Naive thymus-derived CD4-positive, alpha-beta T cell (primary cell): ENCODE measurements at regions not wholly inside any gene's neighbourhood (a gene's known extent, or its start where the extent isn't known, plus 50 kb on each side); places are given as distances from the start of the nearest gene placed in this dataset.

Experiments used
- ATAC-seq: fragments of 150-1000 bp; cut with Tn5 transposase; 2 replicates; pipeline ENCODE4 v1.10.0; 2021; ENCODE audit warnings: mild to moderate bottlenecking, moderate library complexity
- CTCF ChIA-PET: fragments of 350-600 bp; sonication (Branson Sonifier 250); formaldehyde crosslinking; loops from one replicate; lab custom pipeline; 2021; ENCODE audit warnings: antibody characterized with exemption; lab: Charles Lee
- POLR2A ChIA-PET: fragments of 350-600 bp; sonication (Branson Sonifier 250); formaldehyde crosslinking; loops from one replicate; lab custom pipeline; 2021; ENCODE audit warnings: antibody characterized with exemption, inconsistent platforms; lab: Charles Lee
- DNase-seq, 9 donors: peaks; one replicate each; pipeline versions ENCODE4 v3.0.0 to v3.0.0-alpha.2; 2020 to 2022; ENCODE audit warnings: mixed read lengths in 1 of 9
- H3K27ac ChIP-seq: one replicate; pipeline ENCODE4 v1.7.0; 2013; ENCODE audit warnings: mild to moderate bottlenecking, low read depth, low read length, moderate library complexity
- H3K27me3 ChIP-seq, 2 donors: one replicate each; pipeline ENCODE4 v1.7.0; 2013; ENCODE audit warnings: low read length in 2 of 2, mild to moderate bottlenecking in 2 of 2, moderate library complexity in 2 of 2; ENCODE audit not compliant: control insufficient read depth in 2 of 2, insufficient read depth in 2 of 2
- H3K36me3 ChIP-seq, 3 experiments: 1 replicate in 2 of 3; 2 replicates in 1 of 3; pipeline ENCODE4 v1.7.0; 2013; ENCODE audit warnings: low read length in 3 of 3, mild to moderate bottlenecking in 3 of 3, moderate library complexity in 1 of 3; ENCODE audit not compliant: insufficient read depth in 3 of 3, control insufficient read depth in 2 of 3
- H3K4me1 ChIP-seq, 2 donors: one replicate each; pipeline ENCODE4 v1.7.0; 2013; ENCODE audit warnings: low read length in 2 of 2, mild to moderate bottlenecking in 2 of 2, moderate library complexity in 1 of 2; ENCODE audit not compliant: control insufficient read depth in 2 of 2, insufficient read depth in 2 of 2
- H3K4me3 ChIP-seq: 2 replicates; pipeline ENCODE4 v1.7.0; 2013; ENCODE audit warnings: mild to moderate bottlenecking, low read length
- H3K9me3 ChIP-seq, 3 experiments: 1 replicate in 2 of 3; 2 replicates in 1 of 3; pipeline ENCODE4 v1.7.0; 2013; ENCODE audit warnings: low read length in 3 of 3; ENCODE audit not compliant: control insufficient read depth in 2 of 3
- H3K27ac Mint-ChIP-seq, 9 donors: one replicate each; pipeline ENCODE4 v1.8.0; 2020 to 2022; ENCODE audit warnings: mixed read lengths in 9 of 9, mild to moderate bottlenecking in 8 of 9, moderate library complexity in 5 of 9, inconsistent platforms in 2 of 9
- H3K27me3 Mint-ChIP-seq, 5 donors: one replicate each; pipeline ENCODE4 v1.8.0; 2021 to 2022; ENCODE audit warnings: mixed read lengths in 5 of 5, mild to moderate bottlenecking in 1 of 5
- H3K36me3 Mint-ChIP-seq, 5 donors: one replicate each; pipeline ENCODE4 v1.8.0; 2020 to 2022; ENCODE audit warnings: mixed read lengths in 5 of 5, mild to moderate bottlenecking in 3 of 5, inconsistent platforms in 1 of 5
- H3K4me1 Mint-ChIP-seq, 7 donors: one replicate each; pipeline ENCODE4 v1.8.0; 2020 to 2022; ENCODE audit warnings: mixed read lengths in 7 of 7, mild to moderate bottlenecking in 3 of 7, inconsistent platforms in 1 of 7
- H3K4me3 Mint-ChIP-seq, 10 donors: one replicate each; pipeline ENCODE4 v1.8.0; 2020 to 2022; ENCODE audit warnings: mild to moderate bottlenecking in 10 of 10, mixed read lengths in 10 of 10, moderate library complexity in 6 of 10, inconsistent platforms in 2 of 10
- H3K9me3 Mint-ChIP-seq, 11 donors: one replicate each; pipeline ENCODE4 v1.8.0; 2020 to 2022; ENCODE audit warnings: mixed read lengths in 11 of 11, mild to moderate bottlenecking in 4 of 11, inconsistent platforms in 1 of 11, moderate library complexity in 1 of 11
- intact Hi-C, 2 donors: fragments of 100-400 bp; cut with micrococcal nuclease; formaldehyde crosslinking; loops; one replicate each; pipeline ENCODE4 v1.15.1; 2023

GRCh38 chr4:146998157-146998556 is 52.5 kb upstream of the TTC29 start:
- Histone ChIP-seq H3K4me1 (no peaks in the 10 kb centered on the region), H3K9me3 (no peaks in the 10 kb centered on the region), H3K36me3 (no peaks in the 10 kb centered on the region), H3K4me3 (no peak overlapping the region), H3K27me3 (no peaks in the 10 kb centered on the region), H3K27ac (no peak overlapping the region)
- H3K4me3 Mint-ChIP-seq: no peak overlapping the region
- H3K27ac Mint-ChIP-seq: no peak overlapping the region
- CTCF ChIA-PET: no interaction called here
- no peak for ATAC-seq
- peaks cover 0 to 22% (median 15%) of the 10 kb centered on the region in 5 donors for H3K27me3 Mint-ChIP-seq
- no peaks in the 10 kb centered on the region for H3K36me3 Mint-ChIP-seq
- H3K9me3 Mint-ChIP-seq: peaks cover 0 to 20% (median 3%) of the 10 kb centered on the region in 11 donors
- no peak for DNase-seq
- H3K4me1 Mint-ChIP-seq: no peaks in the 10 kb centered on the region
- POLR2A ChIA-PET: no interaction called here
- intact Hi-C loops: no loop called here

GRCh38 chr4:147003956-147004809 is 58.5 kb upstream of the TTC29 start:
- no peaks in the 10 kb centered on the region for H3K4me1 ChIP-seq
- POLR2A ChIA-PET: no interaction called here
- Mint-ChIP-seq H3K4me1 (no peaks in the 10 kb centered on the region), H3K9me3 (no peaks in the 10 kb centered on the region), H3K27me3 (peaks cover 0 to 15% (median 10%) of the 10 kb centered on the region in 5 donors), H3K36me3 (no peaks in the 10 kb centered on the region), H3K27ac (no peak overlapping the region), H3K4me3 (no peak overlapping the region)
- ATAC-seq (no peak), DNase-seq (no peak)
- no peaks in the 10 kb centered on the region for H3K27me3 ChIP-seq
- no peak overlapping the region for H3K4me3 ChIP-seq
- no peak overlapping the region for H3K27ac ChIP-seq
- intact Hi-C loops: no loop called here
- no peaks in the 10 kb centered on the region for H3K36me3 ChIP-seq
- CTCF ChIA-PET: no interaction called here
- H3K9me3 ChIP-seq: no peaks in the 10 kb centered on the region

DNA sequence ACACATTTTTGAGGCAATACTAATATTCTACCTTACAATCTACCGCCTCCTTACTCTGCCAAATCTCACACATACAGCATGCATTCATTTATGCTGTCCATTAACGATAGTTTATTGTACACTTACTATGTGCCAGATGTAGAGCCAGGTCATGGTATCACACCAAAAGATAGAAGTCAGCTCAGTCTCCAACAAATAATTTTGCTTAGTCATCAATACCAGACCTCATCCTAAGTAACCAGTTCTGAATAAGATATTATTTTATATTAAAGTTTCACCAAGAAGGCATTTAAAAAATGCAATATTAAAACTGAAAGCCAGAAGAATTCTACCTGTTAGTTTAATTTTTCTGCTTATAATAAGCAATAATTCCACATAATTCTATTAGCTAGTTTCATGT is 60.6 kb upstream of the TTC29 start:
- H3K4me3 ChIP-seq: no peak overlapping the region
- H3K27me3 ChIP-seq: no peaks in the 10 kb centered on the region
- Mint-ChIP-seq H3K27me3 (peaks cover 0 to 15% (median 9%) of the 10 kb centered on the region in 5 donors), H3K4me1 (no peaks in the 10 kb centered on the region), H3K4me3 (no peak overlapping the region), H3K27ac (no peak overlapping the region), H3K9me3 (no peaks in the 10 kb centered on the region), H3K36me3 (no peaks in the 10 kb centered on the region)
- DNase-seq (no peak), ATAC-seq (no peak)
- ChIA-PET CTCF (no interaction called here), POLR2A (interaction anchor here (0.6 kb wide), 1 partner anchor 584 kb away, joined by 9 read pairs; no protein-coding TSS in a partner anchor)
- H3K9me3 ChIP-seq: no peaks in the 10 kb centered on the region
- H3K4me1 ChIP-seq: no peaks in the 10 kb centered on the region
- no peak overlapping the region for H3K27ac ChIP-seq
- H3K36me3 ChIP-seq: no peaks in the 10 kb centered on the region
- intact Hi-C loops: no loop called here

DNA sequence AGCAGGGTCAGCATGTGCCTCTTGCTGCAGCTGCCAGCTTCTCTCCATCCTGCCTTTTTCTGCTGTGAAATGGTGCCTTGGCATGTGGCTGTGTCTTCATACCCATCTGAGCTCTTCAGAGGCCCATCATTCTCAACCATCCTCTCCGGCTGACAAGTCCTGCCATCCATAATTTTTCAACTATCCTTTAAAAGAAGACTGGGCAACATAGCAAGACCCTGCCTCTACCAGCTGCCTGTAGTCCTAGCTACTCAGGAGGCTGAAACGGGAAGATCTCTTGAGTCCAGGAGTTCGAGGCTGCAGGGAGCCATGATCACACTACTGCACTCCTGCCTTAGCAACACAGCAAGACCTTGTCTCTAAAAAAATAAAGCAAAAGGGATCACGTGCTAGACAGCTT is 64.2 kb upstream of the TTC29 start:
- Mint-ChIP-seq H3K4me3 (no peak overlapping the region), H3K4me1 (no peaks in the 10 kb centered on the region), H3K27ac (no peak overlapping the region), H3K27me3 (peaks cover 0 to 8% (median 2%) of the 10 kb centered on the region in 5 donors), H3K9me3 (no peaks in the 10 kb centered on the region), H3K36me3 (no peaks in the 10 kb centered on the region)
- ChIA-PET POLR2A (no interaction called here), CTCF (interaction anchor here (1.6 kb wide), 1 partner anchor 87 kb away, joined by 4 read pairs; no protein-coding TSS in a partner anchor)
- Histone ChIP-seq H3K27ac (no peak overlapping the region), H3K27me3 (no peaks in the 10 kb centered on the region), H3K4me1 (no peaks in the 10 kb centered on the region), H3K9me3 (no peaks in the 10 kb centered on the region), H3K4me3 (no peak overlapping the region), H3K36me3 (no peaks in the 10 kb centered on the region)
- no peak for DNase-seq
- ATAC-seq: no peak
- intact Hi-C loops: no loop called here

- intact Hi-C loops: no loop called here
- ATAC-seq (no peak), DNase-seq (no peak)
- no peaks in the 10 kb centered on the region for H3K36me3 ChIP-seq
- no peaks in the 10 kb centered on the region for H3K4me1 ChIP-seq
- no peaks in the 10 kb centered on the region for H3K36me3 Mint-ChIP-seq
- H3K4me3 ChIP-seq: no peak overlapping the region
- no peaks in the 10 kb centered on the region for H3K9me3 Mint-ChIP-seq
- no peak overlapping the region for H3K4me3 Mint-ChIP-seq
- H3K27ac Mint-ChIP-seq: no peak overlapping the region
- peaks cover 0 to 7% (median 2%) of the 10 kb centered on the region in 5 donors for H3K27me3 Mint-ChIP-seq
- H3K27me3 ChIP-seq: no peaks in the 10 kb centered on the region
- no peaks in the 10 kb centered on the region for H3K9me3 ChIP-seq
- ChIA-PET CTCF (no interaction called here), POLR2A (no interaction called here)
- H3K4me1 Mint-ChIP-seq: no peaks in the 10 kb centered on the region
- H3K27ac ChIP-seq: no peak overlapping the region
These were observed 65.7 kb upstream of the TTC29 start for GRCh38 chr4:147011411-147011810.

GRCh38 chr4:147012059-147012707 is 66.5 kb upstream of the TTC29 start:
- no peaks in the 10 kb centered on the region for H3K4me1 ChIP-seq
- intact Hi-C loops: no loop called here
- no peak overlapping the region for H3K4me3 Mint-ChIP-seq
- no peaks in the 10 kb centered on the region for H3K36me3 Mint-ChIP-seq
- H3K27ac Mint-ChIP-seq: no peak overlapping the region
- H3K9me3 Mint-ChIP-seq: no peaks in the 10 kb centered on the region
- no peak for ATAC-seq
- H3K27me3 ChIP-seq: no peaks in the 10 kb centered on the region
- H3K27me3 Mint-ChIP-seq: peaks cover 0 to 10% (median 5%) of the 10 kb centered on the region in 5 donors
- DNase-seq: no peak
- H3K27ac ChIP-seq: no peak overlapping the region
- POLR2A ChIA-PET: no interaction called here
- CTCF ChIA-PET: no interaction called here
- no peaks in the 10 kb centered on the region for H3K9me3 ChIP-seq
- H3K4me3 ChIP-seq: no peak overlapping the region
- H3K4me1 Mint-ChIP-seq: no peaks in the 10 kb centered on the region
- no peaks in the 10 kb centered on the region for H3K36me3 ChIP-seq
